ENCODE measurements at regions not wholly inside any gene's neighbourhood (a gene's known extent, or its start where the extent isn't known, plus 50 kb on each side); places are given as distances from the start of the nearest gene placed in this dataset.
"Not testable (repeated sequence)": the region's sequence is repeated elsewhere in the genome, so short reads cannot be mapped to it uniquely, and the experiment has no call there.

- DNase-seq = no peak
- no peak for ATAC-seq (ENCODE audit: poor library complexity)
- intact Hi-C loops (cut with DNase I) = no loop called here
Observed at GRCh38 chr3:160047876-160048275, 59.2 kb downstream of the IL12A start.

GRCh38 chr3:160049038-160049437, 60.4 kb downstream of the IL12A start:
- intact Hi-C loops (cut with DNase I) = no loop called here
- no peak for DNase-seq
- ATAC-seq (ENCODE audit: poor library complexity) = no peak

GRCh38 chr3:160049565-160049964, 60.9 kb downstream of the IL12A start:
- intact Hi-C loops (cut with DNase I) = no loop called here
- ATAC-seq (ENCODE audit: poor library complexity) = no peak
- DNase-seq = no peak

- ATAC-seq (ENCODE audit: poor library complexity) (no peak), DNase-seq (no peak)
- intact Hi-C loops (cut with DNase I) = no loop called here
Observed at GRCh38 chr3:160049988-160050387, 61.4 kb downstream of the IL12A start.

DNA sequence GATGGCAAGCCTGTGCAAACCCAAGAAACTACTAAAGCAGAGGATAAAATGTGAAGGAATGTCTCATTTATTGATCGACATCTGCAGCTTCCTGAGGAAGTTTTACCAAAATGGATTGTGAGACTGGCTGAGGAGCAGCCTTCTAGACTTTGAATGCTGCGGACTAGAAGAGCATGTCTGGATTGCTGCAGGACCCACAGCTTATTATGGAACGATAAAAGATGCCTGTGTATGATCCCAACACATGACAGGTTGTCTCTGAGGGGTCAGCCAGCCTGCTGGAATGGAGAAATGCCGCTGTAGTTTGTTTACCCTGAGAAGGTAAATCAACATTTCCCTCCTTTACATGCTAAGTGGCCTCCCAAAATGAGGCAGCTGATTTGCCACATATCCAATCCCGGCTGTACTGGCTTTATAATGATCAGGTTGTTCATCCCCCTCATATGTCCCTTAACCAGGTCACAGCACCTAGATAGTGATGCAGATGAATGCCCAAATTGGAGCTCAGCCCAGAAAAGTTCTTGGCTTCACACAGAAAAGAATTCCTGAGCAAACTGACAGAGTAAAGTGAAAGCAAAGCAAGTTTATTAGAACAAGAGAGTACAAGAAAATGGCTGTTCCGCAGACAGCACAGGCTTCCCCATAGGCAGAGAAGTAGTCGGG, 63.9 kb downstream of the IL12A start:
- ATAC-seq (ENCODE audit: poor library complexity) (peak; percentile 85), DNase-seq (no peak)

GRCh38 chr3:160053048-160053391, 64.4 kb downstream of the IL12A start:
- intact Hi-C loops (cut with DNase I) = no loop called here
- DNase-seq (no peak), ATAC-seq (ENCODE audit: poor library complexity) (peak; percentile 33)

More for the DNA sequence above, 63.9 kb downstream of the IL12A start:
- intact Hi-C loops (cut with DNase I) = no loop called here

DNA sequence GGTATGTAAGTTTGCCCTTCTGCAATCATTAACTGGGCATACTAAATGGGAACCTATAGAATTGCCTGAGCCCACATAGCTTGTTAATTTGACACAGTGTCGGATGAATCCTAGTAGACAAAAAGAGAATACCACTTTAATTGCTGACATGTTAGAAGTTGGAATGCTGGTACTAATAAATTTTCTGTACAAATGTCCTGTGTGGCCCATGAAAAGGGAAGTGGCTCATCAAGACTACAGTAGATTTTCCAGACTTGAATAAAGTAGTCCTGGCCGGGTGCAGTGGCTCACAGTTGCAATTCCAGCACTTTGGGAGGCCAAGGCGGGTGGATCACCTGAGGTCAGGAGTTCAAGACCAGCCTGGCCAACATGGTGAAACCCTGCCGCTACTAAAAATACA, 66.2 kb downstream of the IL12A start:
- intact Hi-C loops (cut with DNase I); DNase-seq; ATAC-seq (ENCODE audit: poor library complexity): not testable (repeated sequence)

DNA sequence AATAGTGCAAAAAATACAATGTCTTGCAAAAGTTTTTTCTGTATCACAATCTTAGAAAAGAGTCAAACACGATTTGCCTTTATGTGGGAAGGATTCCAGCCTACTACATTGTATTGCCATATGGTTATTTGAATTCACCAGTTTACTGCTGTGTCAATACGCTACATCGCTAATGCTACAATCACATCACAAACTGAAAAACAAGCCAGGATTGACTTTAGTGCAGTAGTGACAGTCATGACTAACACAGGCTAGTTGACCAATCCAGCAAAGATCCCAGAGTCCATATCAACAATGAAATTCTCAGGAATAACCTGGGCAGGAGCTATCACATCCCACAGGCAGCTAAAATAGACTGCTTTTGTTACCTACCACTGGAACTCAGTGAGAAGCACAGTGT, 67.0 kb downstream of the IL12A start:
- intact Hi-C loops (cut with DNase I) = no loop called here
- no peak for ATAC-seq (ENCODE audit: poor library complexity)
- DNase-seq = no peak

DNA sequence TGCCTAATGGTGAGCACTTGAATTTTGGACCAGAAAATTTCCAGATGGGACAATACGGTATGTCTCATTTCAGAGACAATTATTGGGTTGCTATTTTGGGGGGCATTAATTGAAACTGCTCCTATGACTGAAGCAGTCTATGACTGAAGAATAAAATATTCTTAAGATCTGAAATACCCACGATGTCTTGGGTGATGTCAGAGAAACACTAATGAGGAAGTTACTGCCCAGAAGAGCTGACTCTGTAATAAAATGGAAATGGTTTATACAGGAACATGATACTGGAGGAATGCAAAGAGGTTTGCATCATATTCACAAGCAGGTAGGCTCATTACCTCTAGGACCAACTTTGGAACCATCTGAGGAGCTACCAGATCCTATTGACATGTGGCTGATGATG, 68.7 kb downstream of the IL12A start:
- intact Hi-C loops (cut with DNase I) = no loop called here
- no peak for ATAC-seq (ENCODE audit: poor library complexity)
- DNase-seq = no peak

DNA sequence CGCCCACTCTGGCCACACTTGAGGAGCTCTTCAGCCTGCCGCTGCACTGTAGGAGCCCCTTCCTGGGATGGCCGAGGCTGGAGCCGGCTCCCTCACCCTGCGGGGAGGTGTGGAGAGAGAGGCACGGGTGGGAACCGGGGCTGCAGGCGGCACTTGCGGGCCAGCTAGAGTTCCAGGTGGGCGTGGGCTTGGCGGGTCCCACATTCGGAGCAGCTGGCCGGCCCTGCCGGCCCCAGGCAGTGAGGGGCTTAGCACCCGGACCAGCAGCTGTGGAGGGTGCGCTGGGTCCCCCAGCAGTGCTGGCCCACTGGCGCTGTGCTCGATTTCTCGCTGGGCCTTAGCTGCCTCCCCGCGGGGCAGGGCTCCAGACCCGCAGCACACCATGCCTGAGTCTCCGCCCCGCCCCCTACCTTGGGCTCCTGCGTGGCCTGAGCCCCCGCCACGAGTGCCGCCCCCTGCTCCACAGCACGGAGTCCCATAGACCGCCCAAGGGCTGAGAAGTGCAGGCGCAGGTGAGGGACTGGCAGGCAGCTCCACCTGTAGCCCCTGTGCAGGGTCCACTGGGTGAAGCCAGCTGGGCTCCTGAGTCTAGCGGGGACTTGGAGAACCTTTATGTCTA, 71.9 kb downstream of the IL12A start:
- intact Hi-C loops (cut with DNase I) = no loop called here
- ATAC-seq (ENCODE audit: poor library complexity) (no peak), DNase-seq (no peak)

DNA sequence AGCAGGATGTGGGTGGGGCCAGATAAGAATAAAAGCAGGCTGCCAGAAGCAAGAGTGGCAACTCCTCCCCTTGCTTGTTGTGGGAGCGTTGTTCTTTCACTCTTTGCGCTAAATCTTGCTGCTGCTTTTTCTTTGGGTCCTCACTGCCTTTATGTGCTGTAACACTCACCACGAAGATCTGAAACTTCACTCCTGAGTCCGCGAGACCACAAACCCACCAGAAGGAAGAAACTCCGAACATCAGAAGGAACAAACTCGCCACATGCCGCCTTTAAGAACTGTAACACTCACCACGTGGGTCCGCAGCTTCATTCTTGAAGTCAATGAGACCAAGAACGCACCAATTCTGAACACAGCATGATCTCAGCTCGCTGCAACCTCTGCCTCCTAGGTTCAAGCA, 72.9 kb downstream of the IL12A start:
- intact Hi-C loops (cut with DNase I) = no loop called here
- DNase-seq (no peak), ATAC-seq (ENCODE audit: poor library complexity) (no peak)

DNA sequence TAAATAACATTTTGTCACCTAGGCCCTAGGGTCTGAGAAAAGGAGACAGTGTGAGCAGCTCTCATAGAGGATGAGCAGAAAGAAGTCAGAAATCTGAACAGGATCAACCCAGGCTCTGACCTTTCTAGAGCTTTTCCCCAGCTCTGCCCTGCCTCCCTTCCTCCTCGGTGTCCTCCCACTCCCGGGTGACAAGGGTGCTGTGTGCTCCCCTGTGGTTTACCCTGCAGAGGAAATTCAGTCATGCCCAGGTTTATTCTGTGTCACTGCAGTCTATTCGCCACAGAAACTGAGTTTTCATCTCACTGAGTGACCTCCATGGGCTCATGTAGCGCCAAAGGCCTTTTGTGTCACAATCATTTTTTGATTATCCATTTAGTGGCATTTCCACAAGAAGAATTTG, 76.6 kb downstream of the IL12A start:
- DNase-seq (no peak), ATAC-seq (ENCODE audit: poor library complexity) (no peak)

DNA sequence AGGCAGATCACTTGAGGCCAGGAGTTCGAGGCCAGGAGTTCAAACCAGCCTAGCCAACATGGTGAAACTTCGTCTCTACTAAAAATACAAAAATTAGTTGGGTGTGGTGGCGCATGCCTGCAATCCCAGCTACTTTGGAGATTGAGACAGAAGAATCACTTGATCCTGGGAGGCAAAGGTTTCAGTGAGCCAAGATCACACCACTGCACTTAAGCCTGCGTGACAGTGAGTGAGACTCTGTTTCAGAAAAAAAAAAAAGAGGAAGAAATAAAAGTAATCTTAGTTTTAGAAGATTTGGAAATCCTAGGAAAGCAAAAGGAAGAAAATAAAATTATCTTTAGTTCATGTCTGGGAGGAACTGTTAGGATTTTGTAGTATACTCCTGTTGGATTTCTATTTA, 77.2 kb downstream of the IL12A start:
- intact Hi-C loops (cut with DNase I) = no loop called here
- DNase-seq (no peak), ATAC-seq (ENCODE audit: poor library complexity) (no peak)

More for the DNA sequence above, 76.6 kb downstream of the IL12A start:
- intact Hi-C loops (cut with DNase I) = no loop called here

DNA sequence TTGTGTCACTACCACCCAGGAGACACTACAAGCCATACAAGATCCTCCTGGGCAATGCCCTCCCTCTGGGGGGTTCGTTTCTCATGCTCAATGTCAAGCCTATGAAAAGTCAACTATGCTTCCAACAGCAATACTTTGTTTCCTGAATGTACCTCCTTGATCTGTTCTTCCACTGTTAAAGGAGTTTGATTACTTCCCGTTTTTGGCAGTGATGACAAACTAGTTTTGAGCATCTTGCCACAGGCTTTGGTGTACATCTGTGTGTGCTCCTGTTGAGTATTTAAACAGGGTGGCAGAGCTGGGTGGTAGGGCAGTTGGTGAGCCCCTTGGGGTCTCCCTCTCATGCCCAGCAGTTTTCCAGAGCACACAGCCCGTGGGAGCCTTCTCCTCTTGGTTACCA, 81.4 kb downstream of the IL12A start:
- DNase-seq = no peak
- intact Hi-C loops (cut with DNase I) = no loop called here
- no peak for ATAC-seq (ENCODE audit: poor library complexity)

GRCh38 chr3:160076519-160076918, 87.9 kb downstream of the IL12A start:
- DNase-seq = no peak
- intact Hi-C loops (cut with DNase I) = no loop called here
- no peak for ATAC-seq (ENCODE audit: poor library complexity)

DNA sequence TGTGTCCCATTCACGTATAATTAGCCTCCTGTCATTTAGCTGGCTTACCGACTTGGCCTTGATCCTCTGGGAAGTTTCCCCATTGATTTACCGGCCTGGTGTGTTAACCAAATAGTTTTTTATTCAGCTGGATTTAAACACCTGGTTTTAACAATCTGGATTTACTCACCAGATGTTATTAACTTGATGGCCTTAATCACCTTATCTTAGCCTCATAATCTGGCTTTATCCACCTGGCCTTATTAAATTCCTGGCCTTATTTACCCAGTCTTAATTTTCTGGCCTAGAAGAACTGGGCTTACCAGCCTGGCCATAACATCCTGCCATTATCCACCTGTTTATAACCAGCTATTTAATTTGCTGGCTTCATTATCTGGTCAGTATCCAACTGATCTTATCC, 89.9 kb downstream of the IL12A start:
- no peak for ATAC-seq (ENCODE audit: poor library complexity)
- intact Hi-C loops (cut with DNase I) = no loop called here
- no peak for DNase-seq

- DNase-seq = no peak
- ATAC-seq (ENCODE audit: poor library complexity) = no peak
- intact Hi-C loops (cut with DNase I) = no loop called here
Observed at GRCh38 chr3:160081958-160082533, 93.4 kb downstream of the IL12A start.

GRCh38 chr3:160084998-160085397, 96.4 kb downstream of the IL12A start:
- no peak for ATAC-seq (ENCODE audit: poor library complexity)
- intact Hi-C loops (cut with DNase I) = no loop called here
- DNase-seq = no peak

DNA sequence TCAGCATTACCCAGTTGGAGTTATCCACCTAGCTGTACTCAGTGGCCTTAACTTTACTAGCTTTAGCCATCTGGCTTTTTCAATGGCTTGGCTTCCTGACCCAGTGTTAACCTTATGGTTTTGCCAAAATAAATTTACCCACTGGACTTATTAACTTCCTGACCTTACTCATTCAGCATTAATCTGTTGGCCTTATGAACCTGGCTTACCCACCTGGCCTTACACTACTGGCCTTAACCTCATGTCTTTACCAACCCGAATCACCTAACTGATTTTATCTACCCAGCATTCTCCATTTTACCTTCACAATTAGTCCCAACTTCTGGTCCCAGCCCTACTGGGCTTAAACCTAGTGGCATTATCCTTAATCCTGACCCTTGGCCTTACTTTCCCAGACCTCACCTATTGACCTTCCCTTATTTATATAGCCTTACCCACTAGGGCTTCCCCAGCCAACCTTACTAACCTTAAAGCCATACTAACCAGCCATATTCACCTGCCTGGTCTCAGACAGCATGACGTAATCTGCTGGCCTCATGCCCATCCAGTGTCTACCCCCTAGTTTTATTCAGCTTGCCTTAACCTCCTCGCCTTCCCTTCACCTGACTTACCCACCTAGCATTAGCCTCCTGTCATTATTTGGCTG, 100.0 kb downstream of the IL12A start:
- ATAC-seq (ENCODE audit: poor library complexity) = no peak
- intact Hi-C loops (cut with DNase I) = no loop called here
- no peak for DNase-seq

GRCh38 chr3:160090653-160091052, 102.0 kb downstream of the IL12A start:
- ATAC-seq (ENCODE audit: poor library complexity) = no peak
- no peak for DNase-seq

More at GRCh38 chr3:160090653-160091052, 102.0 kb downstream of the IL12A start:
- intact Hi-C loops (cut with DNase I) = no loop called here
